Retinal pigment epithelial cell (primary cell): ENCODE measurements at regions not wholly inside any gene's neighbourhood (a gene's known extent, or its start where the extent isn't known, plus 50 kb on each side); places are given as distances from the start of the nearest gene placed in this dataset.

ENCODE experiments used
- DNase-seq: peaks from one replicate; pipeline ENCODE4 v3.0.0-alpha.2; 2010; ENCODE audit warnings: low read depth
- H3K4me3 ChIP-seq: 2 replicates; pipeline ENCODE4 v1.5.1; 2011; ENCODE audit warnings: mild to moderate bottlenecking, low read length, control low read depth, moderate library complexity
- CTCF ChIP-seq: conservative IDR thresholded peaks from 2 replicates; pipeline ENCODE4 v1.5.1; 2011; ENCODE audit warnings: low read depth, low read length, control low read depth, inconsistent platforms

DNA sequence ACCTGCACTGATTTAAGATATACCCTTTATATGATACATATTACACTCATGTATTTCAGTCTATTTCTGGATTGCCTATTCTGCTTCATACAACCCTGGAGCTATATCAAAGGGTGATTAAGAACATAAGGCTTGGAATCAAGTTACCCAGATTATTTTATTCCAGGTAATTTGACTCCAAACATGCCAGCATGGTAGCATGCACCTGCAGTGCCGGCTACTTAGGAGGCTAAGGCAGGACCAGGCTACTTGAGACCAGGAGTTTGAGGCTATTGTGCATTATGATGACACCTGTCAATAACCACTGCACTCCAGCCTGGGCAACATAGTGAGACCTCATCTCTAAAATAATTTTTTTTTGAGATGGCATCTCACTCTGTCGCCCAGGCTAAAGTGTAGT, 50.4 kb upstream of the NEO1 start:
- no peak for TF ChIP-seq CTCF
- no peak overlapping the region for H3K4me3 ChIP-seq
- DNase-seq = no peak

- TF ChIP-seq CTCF = no peak
- no peak for DNase-seq
- no peak overlapping the region for H3K4me3 ChIP-seq
These were observed 52.0 kb upstream of the NEO1 start for GRCh38 chr15:73000293-73000692.

GRCh38 chr15:72999586-72999985, 52.7 kb upstream of the NEO1 start:
- no peak overlapping the region for H3K4me3 ChIP-seq
- DNase-seq = no peak
- no peak for TF ChIP-seq CTCF

- no peak for TF ChIP-seq CTCF
- DNase-seq = no peak
- no peak overlapping the region for H3K4me3 ChIP-seq
These were observed 53.4 kb upstream of the NEO1 start for GRCh38 chr15:72998681-72999466.

- no peak overlapping the region for H3K4me3 ChIP-seq
- TF ChIP-seq CTCF = no peak
- no peak for DNase-seq
These were observed 54.0 kb upstream of the NEO1 start for GRCh38 chr15:72998226-72998625.

GRCh38 chr15:72995849-72996248, 56.4 kb upstream of the NEO1 start:
- TF ChIP-seq CTCF = no peak
- no peak for DNase-seq

GRCh38 chr15:72994534-72995177, 57.6 kb upstream of the NEO1 start:
- no peak overlapping the region for H3K4me3 ChIP-seq
- TF ChIP-seq CTCF = no peak
- DNase-seq = no peak

More at GRCh38 chr15:72995849-72996248, 56.4 kb upstream of the NEO1 start:
- H3K4me3 ChIP-seq = no peak overlapping the region
